Prostate gland (tissue), 2 donors: ENCODE measurements at regions not wholly inside any gene's neighbourhood (a gene's known extent, or its start where the extent isn't known, plus 50 kb on each side); places are given as distances from the start of the nearest gene placed in this dataset.

ENCODE experiments used
- DNase-seq: peaks from one replicate; pipeline ENCODE4 v3.0.0-alpha.2; 2019; ENCODE audit warnings: low spot score
- H3K27ac ChIP-seq, 2 donors: fragments of 200-600 bp; sonication (generic); 2 replicates each; pipeline ENCODE4 v1.5.1; 2017 to 2019
- H3K27me3 ChIP-seq: fragments of 200-600 bp; sonication (generic); replicated peaks from 2 replicates; pipeline ENCODE4 v1.5.1; 2019; ENCODE audit not compliant: insufficient read depth
- H3K36me3 ChIP-seq, 2 donors: fragments of 200-600 bp; sonication (generic); 1 replicate in 1 of 2; 2 replicates in 1 of 2; pipeline versions ENCODE4 v1.5.1 to v1.8.1; 2017 to 2019
- H3K4me1 ChIP-seq: fragments of 200-600 bp; sonication (generic); replicated peaks from 2 replicates; pipeline ENCODE4 v1.5.1; 2019
- H3K4me3 ChIP-seq, 2 donors: fragments of 200-600 bp; sonication (generic); 2 replicates each; pipeline ENCODE4 v1.5.1; 2017 to 2019
- H3K9me3 ChIP-seq: fragments of 200-600 bp; sonication (generic); 2 replicates; pipeline ENCODE4 v1.5.1; 2017
- POLR2A ChIP-seq: fragments of 450-650 bp; IDR thresholded peaks from one replicate; pipeline ENCODE4 v1.6.1; 2016; ENCODE audit warnings: antibody characterized with exemption, mild to moderate bottlenecking
- POLR2AphosphoS5 ChIP-seq: sonication (generic); formaldehyde crosslinking; IDR thresholded peaks from one replicate; pipeline ENCODE4 v1.6.1; 2017; ENCODE audit warnings: antibody characterized with exemption
- WGBS: methylation state at CpG from one replicate; pipeline ENCODE4 v1.1.5; 2018; 5-methylcytosine and 5-hydroxymethylcytosine counted together
- intact Hi-C: fragments of 100-400 bp; cut with DNase I; formaldehyde crosslinking; loops from one replicate; pipeline ENCODE4 v1.14.2; 2022
- TF ChIP-seq, protein P1 (sequence below), 4 experiments: fragments of 200-600 bp in 2 of 4; fragments of 450-650 bp in 2 of 4; sonication (generic) in 2 of 4; IDR thresholded peaks; 1 replicate in 3 of 4; 2 replicates in 1 of 4; pipeline ENCODE4 v1.5.1; 2016 to 2019; ENCODE audit warnings: antibody characterized with exemption in 4 of 4, mild to moderate bottlenecking in 2 of 4, moderate library complexity in 2 of 4

DNA sequence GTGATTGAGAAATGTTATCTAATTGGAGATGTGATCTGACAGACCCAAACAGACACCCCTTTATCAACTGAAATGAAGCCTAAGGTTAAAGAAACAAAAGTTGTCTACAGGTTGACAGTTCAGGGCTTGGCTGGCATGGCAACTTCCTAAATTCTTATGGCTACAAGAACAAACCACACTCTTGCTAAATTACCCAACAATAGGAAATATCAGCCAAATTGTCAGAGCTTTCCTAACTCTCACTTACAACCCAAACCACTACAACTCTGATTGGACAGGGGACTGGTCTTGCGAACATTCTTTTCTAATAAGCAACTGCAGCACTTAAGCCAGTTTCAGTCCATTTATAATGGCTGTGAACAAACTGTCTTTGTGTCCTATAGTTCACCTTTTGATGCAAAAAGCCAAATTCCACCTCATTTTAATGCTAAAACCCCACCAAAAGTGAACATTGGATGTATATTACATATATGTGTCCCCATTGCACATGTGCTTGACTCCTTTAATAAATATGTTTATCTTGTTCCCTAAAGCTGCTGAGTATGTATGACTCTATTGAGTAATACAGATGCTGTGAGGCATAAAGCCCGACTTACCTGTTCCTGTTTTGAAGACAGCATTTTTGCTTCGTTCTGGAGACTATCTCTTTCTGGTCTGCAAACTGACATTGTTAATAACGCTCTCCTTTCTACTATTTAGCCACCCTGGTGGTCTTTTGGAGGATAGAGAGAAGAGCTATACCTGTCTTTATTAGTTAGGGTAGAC lies 101.3 kb upstream of the HMCN1 start:
- intact Hi-C loops: no loop called here
- no peaks in the 10 kb centered on the region for H3K4me1 ChIP-seq
- WGBS: 87% methylated on average over 4 of the region's 4 CpGs
- no peak for DNase-seq
- H3K27ac ChIP-seq: no peak overlapping the region
- no peak for TF ChIP-seq POLR2A
- no peaks in the 10 kb centered on the region for H3K36me3 ChIP-seq
- no peak overlapping the region for H3K4me3 ChIP-seq
- H3K27me3 ChIP-seq: no peaks in the 10 kb centered on the region
- no peaks in the 10 kb centered on the region for H3K9me3 ChIP-seq

DNA sequence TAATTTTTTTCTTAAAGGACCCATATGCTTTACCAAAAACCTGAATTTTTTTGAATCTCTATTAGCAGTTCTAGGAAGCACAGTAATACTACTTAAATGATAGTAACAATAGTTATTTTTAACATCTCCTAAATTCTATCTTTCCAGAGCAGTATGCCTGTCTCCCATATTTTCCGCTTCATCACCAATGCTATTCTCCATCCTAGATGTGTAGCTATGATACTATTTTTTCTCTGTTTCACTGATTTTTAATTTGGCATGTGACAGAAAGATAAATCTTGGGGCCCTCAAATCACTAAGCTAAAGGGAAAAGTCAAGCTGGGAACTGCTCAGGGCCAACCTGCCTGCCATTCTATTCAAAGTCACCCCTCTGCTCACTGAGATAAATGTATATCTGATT lies 102.3 kb upstream of the HMCN1 start:
- no peak for DNase-seq
- intact Hi-C loops: no loop called here

DNA sequence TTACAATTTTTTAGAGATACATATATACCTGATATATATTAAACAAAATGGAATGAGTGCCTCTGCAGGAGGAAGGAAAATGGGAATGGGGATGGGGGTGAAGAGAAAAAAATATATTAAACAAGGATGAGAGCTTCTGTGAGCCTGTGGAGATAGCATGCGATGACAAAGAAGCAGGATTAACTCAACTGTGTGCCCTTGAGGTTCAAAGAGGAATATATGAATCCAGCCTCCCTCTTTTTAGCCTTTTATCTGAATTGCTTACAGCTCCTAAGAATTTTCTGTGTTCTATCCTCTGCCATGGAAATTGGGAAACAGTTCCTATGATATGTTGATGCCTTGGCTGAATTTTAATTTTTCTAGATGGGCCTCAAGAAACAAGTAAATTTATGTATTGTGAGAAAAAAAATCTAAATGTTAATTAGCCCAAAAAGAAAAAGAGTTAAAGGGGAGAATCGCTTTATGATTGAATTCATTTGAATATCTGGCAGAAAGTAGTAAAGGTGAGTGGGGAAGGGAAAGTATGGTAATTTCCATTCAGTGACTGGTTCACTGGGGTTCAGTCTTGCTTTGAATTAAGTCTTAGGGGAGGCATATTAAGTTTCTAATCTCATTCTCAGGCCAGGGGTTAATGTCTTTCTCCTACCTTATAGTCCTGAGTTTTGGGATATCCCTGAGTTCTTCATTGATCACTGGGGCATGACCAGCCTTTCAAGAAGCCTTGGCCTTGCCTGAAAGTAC lies 106.3 kb upstream of the HMCN1 start:
- intact Hi-C loops: no loop called here
- TF ChIP-seq, protein P1, sequence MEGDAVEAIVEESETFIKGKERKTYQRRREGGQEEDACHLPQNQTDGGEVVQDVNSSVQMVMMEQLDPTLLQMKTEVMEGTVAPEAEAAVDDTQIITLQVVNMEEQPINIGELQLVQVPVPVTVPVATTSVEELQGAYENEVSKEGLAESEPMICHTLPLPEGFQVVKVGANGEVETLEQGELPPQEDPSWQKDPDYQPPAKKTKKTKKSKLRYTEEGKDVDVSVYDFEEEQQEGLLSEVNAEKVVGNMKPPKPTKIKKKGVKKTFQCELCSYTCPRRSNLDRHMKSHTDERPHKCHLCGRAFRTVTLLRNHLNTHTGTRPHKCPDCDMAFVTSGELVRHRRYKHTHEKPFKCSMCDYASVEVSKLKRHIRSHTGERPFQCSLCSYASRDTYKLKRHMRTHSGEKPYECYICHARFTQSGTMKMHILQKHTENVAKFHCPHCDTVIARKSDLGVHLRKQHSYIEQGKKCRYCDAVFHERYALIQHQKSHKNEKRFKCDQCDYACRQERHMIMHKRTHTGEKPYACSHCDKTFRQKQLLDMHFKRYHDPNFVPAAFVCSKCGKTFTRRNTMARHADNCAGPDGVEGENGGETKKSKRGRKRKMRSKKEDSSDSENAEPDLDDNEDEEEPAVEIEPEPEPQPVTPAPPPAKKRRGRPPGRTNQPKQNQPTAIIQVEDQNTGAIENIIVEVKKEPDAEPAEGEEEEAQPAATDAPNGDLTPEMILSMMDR (IDR thresholded peaks at IDR 0.05): no peak
- TF ChIP-seq POLR2A (no peak), POLR2AphosphoS5 (no peak)
- Histone ChIP-seq H3K27ac (no peak overlapping the region), H3K4me1 (no peaks in the 10 kb centered on the region), H3K36me3 (no peaks in the 10 kb centered on the region), H3K9me3 (no peaks in the 10 kb centered on the region), H3K4me3 (no peak overlapping the region), H3K27me3 (no peaks in the 10 kb centered on the region)
- no peak for DNase-seq
- WGBS: 98% methylated on average over 2 of the region's 2 CpGs

More for the DNA sequence above, 102.3 kb upstream of the HMCN1 start:
- no peak overlapping the region for H3K27ac ChIP-seq
- no peaks in the 10 kb centered on the region for H3K27me3 ChIP-seq
- no peak for TF ChIP-seq POLR2A
- TF ChIP-seq, protein P1 (IDR thresholded peaks at IDR 0.05): no peak
- no peak for TF ChIP-seq POLR2AphosphoS5
- no peak overlapping the region for H3K4me3 ChIP-seq
- H3K9me3 ChIP-seq: no peaks in the 10 kb centered on the region
- no peaks in the 10 kb centered on the region for H3K36me3 ChIP-seq
- H3K4me1 ChIP-seq: no peaks in the 10 kb centered on the region
- 100% methylated on average over 1 of the region's 1 CpG for WGBS

DNA sequence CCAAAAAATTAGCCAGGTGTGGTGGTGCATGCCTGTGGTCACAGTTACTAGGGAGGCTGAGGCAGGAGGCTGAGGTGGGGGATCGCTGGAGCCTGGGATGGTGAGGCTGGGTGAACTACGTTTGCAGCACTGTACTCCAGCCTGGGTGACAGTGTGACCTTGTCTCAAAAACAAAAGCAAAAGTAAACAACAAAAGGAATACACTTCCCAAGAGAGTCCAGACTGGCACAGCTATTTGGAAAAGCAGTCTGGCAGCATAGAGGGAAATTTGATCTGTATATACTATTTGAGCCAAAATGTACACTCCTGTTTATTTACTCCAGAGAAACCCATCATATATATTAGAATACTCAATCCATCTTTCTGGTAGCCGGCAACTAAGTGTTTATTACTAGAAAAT lies 107.0 kb upstream of the HMCN1 start:
- intact Hi-C loops: no loop called here
- Histone ChIP-seq H3K4me3 (no peak overlapping the region), H3K27ac (no peak overlapping the region), H3K9me3 (no peaks in the 10 kb centered on the region), H3K4me1 (no peaks in the 10 kb centered on the region), H3K27me3 (no peaks in the 10 kb centered on the region), H3K36me3 (no peaks in the 10 kb centered on the region)
- no peak for TF ChIP-seq POLR2AphosphoS5
- TF ChIP-seq POLR2A: no peak
- TF ChIP-seq, protein P1 (IDR thresholded peaks at IDR 0.05): no peak
- DNase-seq: no peak
- WGBS: 55% methylated on average over 3 of the region's 3 CpGs

DNA sequence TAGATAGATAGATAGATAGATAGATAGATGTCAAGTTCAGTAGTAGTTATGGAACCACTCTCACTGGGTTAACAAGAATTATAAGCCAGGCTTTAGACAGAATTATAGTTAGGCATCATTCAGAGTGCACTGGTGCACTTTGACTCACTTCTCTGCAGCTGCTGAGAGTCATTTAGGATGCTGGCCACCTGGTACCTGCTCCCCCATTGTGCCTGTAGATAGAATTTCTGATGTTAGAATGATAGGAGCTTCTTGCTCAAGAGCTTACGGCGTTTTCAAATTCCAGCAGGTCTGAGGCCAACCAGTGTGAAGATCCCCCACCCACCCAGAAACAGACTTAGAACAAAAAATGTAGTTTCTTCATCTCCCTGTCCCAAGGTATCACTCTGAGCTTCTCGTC lies 107.8 kb upstream of the HMCN1 start:
- intact Hi-C loops: no loop called here
- H3K27me3 ChIP-seq: no peaks in the 10 kb centered on the region
- TF ChIP-seq POLR2A: no peak
- TF ChIP-seq, protein P1 (IDR thresholded peaks at IDR 0.05): no peak
- no peak for TF ChIP-seq POLR2AphosphoS5
- no peak overlapping the region for H3K27ac ChIP-seq
- H3K36me3 ChIP-seq: no peaks in the 10 kb centered on the region
- DNase-seq: no peak
- WGBS: 95% methylated on average over 3 of the region's 3 CpGs
- H3K9me3 ChIP-seq: no peaks in the 10 kb centered on the region
- H3K4me1 ChIP-seq: no peaks in the 10 kb centered on the region
- H3K4me3 ChIP-seq: no peak overlapping the region
